Liver (tissue), 3 donors: ENCODE measurements at regions not wholly inside any gene's neighbourhood (a gene's known extent, or its start where the extent isn't known, plus 50 kb on each side); places are given as distances from the start of the nearest gene placed in this dataset.

Experiments
- JUND ChIP-seq, 2 donors: IDR thresholded peaks; 2 replicates each; pipeline ENCODE4 v1.6.1; 2016; ENCODE audit warnings: antibody characterized with exemption in 2 of 2
- RAD21 ChIP-seq, 2 donors: IDR thresholded peaks; 2 replicates each; pipeline ENCODE4 v1.6.1; 2016; ENCODE audit warnings: antibody characterized with exemption in 2 of 2, mild to moderate bottlenecking in 2 of 2
- TF ChIP-seq, protein P1 (sequence below): fragments of 150-350 bp; IDR thresholded peaks from 2 replicates; pipeline ENCODE4 v1.5.1; 2017; ENCODE audit warnings: improper control_type of control experiment, low read depth, low read length; ENCODE audit not compliant: missing input control
- TF ChIP-seq, protein P2 (sequence below): IDR thresholded peaks from 2 replicates; pipeline ENCODE4 v1.6.1; 2016; ENCODE audit warnings: antibody characterized with exemption
- TF ChIP-seq, protein P3 (sequence below): IDR thresholded peaks from 2 replicates; pipeline ENCODE4 v1.6.1; 2016; ENCODE audit warnings: antibody characterized with exemption
- donor health status: healthy.
- donor health status: healthy.

DNA sequence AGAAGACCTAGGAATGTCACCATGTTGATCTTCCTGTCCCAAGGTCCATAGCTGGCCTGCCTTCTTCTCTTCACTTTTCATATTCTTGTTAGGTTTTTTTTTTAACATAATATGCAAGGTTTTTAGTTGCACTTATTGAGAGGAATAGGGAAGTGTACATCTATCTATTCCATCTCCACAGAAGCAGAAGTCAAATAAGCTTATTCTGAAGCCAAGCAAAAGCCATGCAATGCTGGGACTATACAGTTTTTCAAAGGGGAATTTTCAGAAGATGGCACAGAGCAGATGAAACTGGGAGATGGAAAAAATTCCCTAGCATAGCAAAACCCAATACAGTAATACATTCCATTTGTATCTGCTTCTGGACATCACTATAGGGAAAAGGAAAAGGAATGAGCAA lies 447.6 kb downstream of the GADD45G start:
- TF ChIP-seq, protein P1, sequence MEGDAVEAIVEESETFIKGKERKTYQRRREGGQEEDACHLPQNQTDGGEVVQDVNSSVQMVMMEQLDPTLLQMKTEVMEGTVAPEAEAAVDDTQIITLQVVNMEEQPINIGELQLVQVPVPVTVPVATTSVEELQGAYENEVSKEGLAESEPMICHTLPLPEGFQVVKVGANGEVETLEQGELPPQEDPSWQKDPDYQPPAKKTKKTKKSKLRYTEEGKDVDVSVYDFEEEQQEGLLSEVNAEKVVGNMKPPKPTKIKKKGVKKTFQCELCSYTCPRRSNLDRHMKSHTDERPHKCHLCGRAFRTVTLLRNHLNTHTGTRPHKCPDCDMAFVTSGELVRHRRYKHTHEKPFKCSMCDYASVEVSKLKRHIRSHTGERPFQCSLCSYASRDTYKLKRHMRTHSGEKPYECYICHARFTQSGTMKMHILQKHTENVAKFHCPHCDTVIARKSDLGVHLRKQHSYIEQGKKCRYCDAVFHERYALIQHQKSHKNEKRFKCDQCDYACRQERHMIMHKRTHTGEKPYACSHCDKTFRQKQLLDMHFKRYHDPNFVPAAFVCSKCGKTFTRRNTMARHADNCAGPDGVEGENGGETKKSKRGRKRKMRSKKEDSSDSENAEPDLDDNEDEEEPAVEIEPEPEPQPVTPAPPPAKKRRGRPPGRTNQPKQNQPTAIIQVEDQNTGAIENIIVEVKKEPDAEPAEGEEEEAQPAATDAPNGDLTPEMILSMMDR: no peak
- TF ChIP-seq, protein P2, sequence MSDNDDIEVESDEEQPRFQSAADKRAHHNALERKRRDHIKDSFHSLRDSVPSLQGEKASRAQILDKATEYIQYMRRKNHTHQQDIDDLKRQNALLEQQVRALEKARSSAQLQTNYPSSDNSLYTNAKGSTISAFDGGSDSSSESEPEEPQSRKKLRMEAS: no peak
- TF ChIP-seq JUND (IDR thresholded peaks at IDR 0.05) (no peak), RAD21 (IDR thresholded peaks at IDR 0.05) (no peak)
- TF ChIP-seq, protein P3, sequence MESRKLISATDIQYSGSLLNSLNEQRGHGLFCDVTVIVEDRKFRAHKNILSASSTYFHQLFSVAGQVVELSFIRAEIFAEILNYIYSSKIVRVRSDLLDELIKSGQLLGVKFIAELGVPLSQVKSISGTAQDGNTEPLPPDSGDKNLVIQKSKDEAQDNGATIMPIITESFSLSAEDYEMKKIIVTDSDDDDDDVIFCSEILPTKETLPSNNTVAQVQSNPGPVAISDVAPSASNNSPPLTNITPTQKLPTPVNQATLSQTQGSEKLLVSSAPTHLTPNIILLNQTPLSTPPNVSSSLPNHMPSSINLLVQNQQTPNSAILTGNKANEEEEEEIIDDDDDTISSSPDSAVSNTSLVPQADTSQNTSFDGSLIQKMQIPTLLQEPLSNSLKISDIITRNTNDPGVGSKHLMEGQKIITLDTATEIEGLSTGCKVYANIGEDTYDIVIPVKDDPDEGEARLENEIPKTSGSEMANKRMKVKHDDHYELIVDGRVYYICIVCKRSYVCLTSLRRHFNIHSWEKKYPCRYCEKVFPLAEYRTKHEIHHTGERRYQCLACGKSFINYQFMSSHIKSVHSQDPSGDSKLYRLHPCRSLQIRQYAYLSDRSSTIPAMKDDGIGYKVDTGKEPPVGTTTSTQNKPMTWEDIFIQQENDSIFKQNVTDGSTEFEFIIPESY: no peak
